NK-92 treated with Interleukin-12 subunit alpha and Interleukin-12 subunit beta, amount 100 ng/mL, for 24 hours (cell line): ENCODE measurements at regions not wholly inside any gene's neighbourhood (a gene's known extent, or its start where the extent isn't known, plus 50 kb on each side); places are given as distances from the start of the nearest gene placed in this dataset.
A peak's percentile ranks its signal among the peaks of the same experiment; 100 is the strongest.

Experiments
- DNase-seq: peaks from one replicate; lab custom pipeline; 2025; lab: John Stamatoyannopoulos, UW

GRCh38 chr7:22586786-22587140 lies 86.8 kb upstream of the STEAP1B start:
- no peak for DNase-seq

- no peak for DNase-seq
These were observed 86.3 kb upstream of the STEAP1B start for GRCh38 chr7:22586101-22586785.

DNA sequence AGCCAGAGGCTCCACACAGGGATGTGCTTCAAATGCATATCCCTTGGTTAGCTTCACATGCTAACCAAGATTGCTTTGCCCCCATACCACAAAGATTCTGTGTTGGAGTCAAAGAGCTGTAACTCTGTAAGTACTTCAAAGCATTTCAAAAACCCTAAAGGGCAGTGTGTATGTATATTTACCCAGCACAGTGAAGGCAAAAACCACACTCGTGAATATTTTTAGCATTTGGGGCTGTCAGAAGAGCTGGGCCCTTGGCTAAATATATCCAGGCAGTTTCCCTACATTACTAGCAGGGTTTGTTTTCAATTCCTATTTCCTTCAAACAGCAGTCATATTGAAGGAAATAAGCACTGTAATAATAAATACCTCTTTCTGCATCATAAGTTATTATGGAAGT lies 84.2 kb upstream of the STEAP1B start:
- DNase-seq = no peak

GRCh38 chr7:22582863-22583622 lies 83.1 kb upstream of the STEAP1B start:
- DNase-seq = no peak

DNA sequence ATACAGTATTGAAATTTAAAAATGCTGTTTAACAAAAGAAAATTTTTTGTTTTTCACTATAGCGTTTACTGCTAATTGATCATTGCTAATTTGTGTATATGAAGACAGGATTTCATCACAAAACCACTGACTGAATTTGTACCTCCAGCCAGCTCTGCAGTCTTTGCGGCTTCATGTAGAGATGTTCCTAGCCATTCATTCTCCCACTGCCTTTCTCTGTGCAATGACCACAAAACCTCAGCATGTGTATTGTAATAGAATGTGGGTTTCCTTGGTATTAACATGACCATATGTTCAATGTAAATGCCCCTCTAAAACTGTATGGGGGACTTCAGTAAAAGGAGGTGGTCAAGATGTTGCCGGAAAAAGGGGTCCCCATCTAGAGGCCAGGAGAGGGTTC lies 81.1 kb upstream of the STEAP1B start:
- DNase-seq = peak; percentile 22

DNA sequence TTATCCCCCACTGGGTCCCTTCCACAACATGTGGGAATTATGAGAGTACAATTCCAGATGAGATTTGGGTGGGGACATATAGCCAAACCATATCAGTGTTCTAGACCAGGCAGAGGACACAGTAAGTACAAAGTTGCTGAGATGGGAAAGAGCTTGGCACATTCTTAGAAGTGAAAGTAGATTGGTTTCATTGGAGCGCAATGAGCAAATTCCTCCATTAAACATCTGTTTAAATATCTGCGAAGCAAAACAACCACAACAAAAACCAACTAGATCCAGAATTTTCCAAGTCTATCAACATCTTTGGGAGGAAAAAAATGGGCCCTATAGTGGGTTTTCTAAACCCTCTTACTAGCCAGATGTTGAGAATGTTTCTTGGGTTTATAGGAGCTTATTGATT lies 80.0 kb upstream of the STEAP1B start:
- DNase-seq = no peak

DNA sequence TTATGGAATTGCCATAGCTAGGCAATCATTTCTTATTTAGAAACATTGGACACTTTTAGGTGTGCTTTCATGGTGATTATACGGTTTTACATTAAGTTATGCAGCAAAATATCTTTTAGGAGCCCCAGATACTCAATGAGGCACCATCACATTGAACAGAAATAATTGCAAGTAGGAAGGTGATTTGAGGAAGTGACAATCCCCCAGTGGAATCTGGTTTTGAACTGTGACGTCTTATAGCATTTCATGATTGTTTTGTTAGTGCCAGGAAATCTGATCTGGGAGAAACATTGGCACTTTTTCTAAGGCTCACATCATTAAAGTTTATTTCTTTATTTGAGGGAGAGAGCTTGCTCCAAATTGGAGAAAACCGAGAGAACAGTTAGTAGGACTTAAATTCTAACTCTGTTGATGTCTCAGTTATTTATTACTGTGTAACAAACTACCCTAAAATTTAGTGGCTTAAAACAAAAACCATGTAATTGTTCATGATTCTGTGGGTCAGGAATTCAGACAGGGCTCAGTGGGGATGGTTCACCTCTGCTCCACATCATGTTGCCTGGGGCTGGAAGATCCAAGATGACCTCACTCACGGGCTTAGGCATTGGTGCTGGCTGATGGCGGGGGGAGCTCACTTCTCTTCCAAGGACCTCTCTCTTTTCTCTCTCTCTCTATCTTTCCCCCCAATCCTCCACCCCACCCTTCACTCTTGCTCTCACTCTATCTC lies 78.2 kb upstream of the STEAP1B start:
- DNase-seq = no peak

GRCh38 chr7:22577470-22578001 lies 77.5 kb upstream of the STEAP1B start:
- no peak for DNase-seq

GRCh38 chr7:22576612-22577469 lies 76.9 kb upstream of the STEAP1B start:
- no peak for DNase-seq

DNA sequence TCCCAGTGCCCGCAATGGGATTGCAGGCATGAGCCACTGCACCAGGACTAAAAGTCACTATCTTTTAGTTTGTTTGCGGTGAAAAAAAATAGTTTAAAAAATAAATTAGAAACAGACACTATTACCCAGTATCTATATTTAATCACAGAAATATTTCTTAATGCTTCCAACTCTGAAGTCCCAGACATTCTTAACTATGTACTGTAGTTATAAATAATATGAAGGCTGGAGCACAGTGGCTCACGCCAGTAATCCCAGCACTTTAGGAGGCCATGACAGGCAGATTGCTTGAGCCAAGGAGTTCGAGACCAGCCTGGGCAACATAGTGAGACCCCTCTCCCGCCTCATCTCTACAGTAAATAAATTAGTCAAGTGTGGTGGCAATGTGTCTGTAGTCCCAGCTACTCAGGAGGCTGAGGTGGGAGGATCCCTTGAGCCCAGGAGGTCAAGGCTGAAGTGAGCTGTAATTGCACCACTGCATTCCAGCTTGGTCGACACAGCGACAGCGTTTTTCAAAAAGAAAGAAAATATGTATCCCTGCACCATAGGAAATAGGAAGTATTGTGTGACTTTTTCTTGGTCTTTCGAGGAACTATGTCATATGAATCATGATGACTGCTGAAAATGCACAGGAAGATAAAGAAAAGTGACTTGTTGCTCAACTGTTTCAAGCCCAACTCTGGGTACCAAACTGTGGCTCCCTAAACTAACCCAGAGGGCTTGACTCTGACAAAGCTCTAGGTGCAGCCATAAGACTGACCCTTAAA lies 74.9 kb upstream of the STEAP1B start:
- DNase-seq = no peak

DNA sequence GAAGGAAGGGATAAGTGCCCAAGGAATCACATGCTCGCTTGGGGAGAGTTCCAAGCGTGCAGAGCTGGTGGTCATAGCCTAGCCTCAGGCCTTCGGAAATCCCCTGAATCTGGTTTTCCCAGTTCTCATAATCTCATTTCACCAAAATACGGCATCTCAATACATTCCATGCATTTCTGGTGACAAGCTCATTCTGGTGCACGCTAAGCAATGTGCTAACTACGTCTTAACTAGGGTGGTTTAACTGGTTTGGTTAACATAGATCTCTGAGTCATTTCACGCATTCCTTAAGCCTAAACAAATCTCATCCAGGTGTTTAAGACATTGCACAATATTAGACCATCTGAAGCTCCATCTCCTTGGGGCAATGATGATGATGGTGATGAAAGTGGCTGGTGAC lies 72.9 kb upstream of the STEAP1B start:
- DNase-seq = no peak

GRCh38 chr7:22572292-22572691 lies 72.3 kb upstream of the STEAP1B start:
- DNase-seq = no peak

GRCh38 chr7:22571766-22572165 lies 71.8 kb upstream of the STEAP1B start:
- no peak for DNase-seq

GRCh38 chr7:22569586-22570321 lies 69.8 kb upstream of the STEAP1B start:
- DNase-seq = no peak

DNA sequence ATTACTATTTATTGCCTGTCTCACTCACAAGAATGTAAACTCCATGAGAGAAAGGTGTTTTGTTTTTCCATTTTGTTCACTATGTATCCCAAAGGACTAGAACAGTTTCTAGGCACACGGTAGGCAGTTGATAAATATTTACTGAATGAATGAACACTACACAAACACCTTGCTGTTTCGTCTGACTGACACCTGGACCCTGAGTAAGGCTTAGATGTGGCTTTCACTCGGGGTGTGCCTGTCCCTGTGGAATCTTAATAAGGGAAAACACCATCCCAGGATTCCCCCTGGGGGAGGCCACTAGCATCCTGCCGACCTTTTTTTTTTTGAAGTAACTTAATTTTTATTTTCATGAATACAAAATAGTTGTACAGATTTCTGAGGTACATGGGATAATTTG lies 66.6 kb upstream of the STEAP1B start:
- no peak for DNase-seq

DNA sequence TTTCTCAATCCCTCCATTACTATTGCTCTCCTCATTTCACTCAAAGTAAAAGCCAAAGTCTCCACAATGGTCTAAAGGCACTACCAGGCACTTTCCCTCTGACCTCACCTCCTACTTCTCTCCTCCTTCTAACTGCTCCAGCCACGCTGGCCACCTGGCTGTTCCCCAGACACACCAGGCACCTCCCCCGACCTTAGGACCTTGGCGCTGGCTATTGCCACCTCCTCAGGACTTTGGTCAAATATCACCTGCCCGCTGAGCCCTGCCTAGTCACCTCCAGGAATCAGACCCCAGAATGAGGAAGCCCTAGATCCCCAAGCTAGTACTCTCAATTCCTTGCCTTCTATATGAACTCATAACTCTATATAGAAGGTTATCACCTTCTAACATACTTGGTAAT lies 66.2 kb upstream of the STEAP1B start:
- no peak for DNase-seq

GRCh38 chr7:22565315-22565811 lies 65.4 kb upstream of the STEAP1B start:
- peak; percentile 36 for DNase-seq

DNA sequence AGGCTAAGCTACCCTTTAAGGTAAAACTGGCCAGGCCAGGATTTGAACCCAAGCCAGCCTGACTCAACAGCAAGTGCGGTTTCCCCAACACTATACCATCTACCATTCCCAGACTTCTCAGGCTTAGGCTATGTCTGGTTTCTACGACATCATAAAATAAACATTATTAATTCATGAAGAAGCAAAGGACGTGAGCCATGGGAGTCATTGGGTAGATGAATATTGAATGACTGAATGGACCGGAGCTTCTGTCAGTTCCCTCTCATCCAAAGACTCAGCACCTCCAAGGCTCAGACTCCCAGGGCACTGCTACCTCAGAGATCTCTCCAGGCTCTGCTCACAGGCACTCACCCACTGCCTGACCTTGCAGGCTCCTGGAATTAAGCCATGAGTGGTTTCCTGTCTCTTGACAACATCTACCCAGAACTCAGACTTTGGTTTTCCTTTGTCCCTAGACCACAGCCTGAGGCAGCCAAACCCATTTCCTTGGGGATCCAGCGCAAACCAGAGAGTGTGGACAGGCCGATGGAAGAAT lies 64.6 kb upstream of the STEAP1B start:
- DNase-seq = no peak

DNA sequence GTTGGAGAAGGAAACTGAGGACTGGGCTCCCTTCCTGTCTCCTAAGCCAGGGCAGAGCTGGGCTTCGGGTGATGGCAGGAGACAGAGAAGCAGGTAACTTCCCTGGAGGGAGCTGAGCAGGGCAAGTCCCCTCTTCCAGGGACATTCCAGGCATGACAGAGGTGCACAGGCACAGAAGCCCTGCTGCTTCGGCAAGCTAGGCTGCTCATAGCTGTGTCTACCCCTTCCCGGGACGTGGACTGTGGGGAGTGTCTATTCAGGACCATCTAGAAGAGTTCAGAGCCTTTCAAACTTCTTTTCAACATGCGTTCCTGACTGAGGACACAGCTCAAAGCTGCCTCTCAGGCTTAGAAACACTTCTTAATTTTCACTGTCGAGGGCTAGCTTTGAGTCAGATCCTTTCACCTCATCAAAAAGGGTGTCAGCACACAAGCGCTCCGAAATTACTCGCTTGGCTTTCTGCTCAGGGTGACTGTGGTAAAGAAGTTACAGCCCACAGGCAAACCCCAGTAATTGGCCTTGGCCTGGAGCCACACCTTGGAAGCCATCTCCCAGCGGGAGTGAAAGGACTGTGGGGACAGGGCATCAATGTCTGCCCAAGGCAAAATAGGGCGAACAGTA lies 63.7 kb upstream of the STEAP1B start:
- DNase-seq = peak; percentile 36
